ENCODE measurements at regions not wholly inside any gene's neighbourhood (a gene's known extent, or its start where the extent isn't known, plus 50 kb on each side); places are given as distances from the start of the nearest gene placed in this dataset.
A peak's percentile ranks its signal among the peaks of the same experiment; 100 is the strongest.

DNA sequence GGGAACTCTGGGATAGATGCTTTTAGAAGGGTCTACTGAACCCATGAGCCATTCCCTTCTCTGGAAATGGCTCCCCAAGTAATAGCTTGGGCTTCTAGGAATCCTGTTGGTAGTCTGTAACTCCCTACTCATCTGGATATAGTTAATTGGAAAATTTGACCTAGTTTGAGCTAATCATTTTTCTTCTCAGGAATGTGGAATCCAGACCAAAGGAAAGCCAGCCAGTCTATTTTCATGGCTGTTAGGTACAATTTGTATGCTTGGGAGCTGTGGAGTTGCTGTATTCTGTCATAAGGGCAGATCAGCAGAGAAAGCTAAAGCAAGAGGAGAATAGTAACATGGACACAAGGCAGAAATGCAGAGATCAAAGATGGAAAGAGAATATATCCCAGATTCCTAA lies 71.6 kb upstream of the C1GALT1 start:
- TF ChIP-seq EZH2 (IDR thresholded peaks at IDR 0.05; ENCODE audit: borderline replicate concordance) (no peak), EZH2phosphoT487 (IDR thresholded peaks at IDR 0.05; ENCODE audit: low read depth, severe bottlenecking, unreplicated experiment) (no peak)
- TF ChIP-seq, protein P1, sequence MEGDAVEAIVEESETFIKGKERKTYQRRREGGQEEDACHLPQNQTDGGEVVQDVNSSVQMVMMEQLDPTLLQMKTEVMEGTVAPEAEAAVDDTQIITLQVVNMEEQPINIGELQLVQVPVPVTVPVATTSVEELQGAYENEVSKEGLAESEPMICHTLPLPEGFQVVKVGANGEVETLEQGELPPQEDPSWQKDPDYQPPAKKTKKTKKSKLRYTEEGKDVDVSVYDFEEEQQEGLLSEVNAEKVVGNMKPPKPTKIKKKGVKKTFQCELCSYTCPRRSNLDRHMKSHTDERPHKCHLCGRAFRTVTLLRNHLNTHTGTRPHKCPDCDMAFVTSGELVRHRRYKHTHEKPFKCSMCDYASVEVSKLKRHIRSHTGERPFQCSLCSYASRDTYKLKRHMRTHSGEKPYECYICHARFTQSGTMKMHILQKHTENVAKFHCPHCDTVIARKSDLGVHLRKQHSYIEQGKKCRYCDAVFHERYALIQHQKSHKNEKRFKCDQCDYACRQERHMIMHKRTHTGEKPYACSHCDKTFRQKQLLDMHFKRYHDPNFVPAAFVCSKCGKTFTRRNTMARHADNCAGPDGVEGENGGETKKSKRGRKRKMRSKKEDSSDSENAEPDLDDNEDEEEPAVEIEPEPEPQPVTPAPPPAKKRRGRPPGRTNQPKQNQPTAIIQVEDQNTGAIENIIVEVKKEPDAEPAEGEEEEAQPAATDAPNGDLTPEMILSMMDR (IDR thresholded peaks at IDR 0.05; ENCODE audit: poor library complexity) = no peak
- Histone ChIP-seq H3K4me2 (no peak overlapping the region), H3K79me2 (no peaks in the 10 kb centered on the region), H3K9me3 (ENCODE audit: low read depth) (peaks cover 11% of the 10 kb centered on the region), H4K20me1 (ENCODE audit: insufficient read depth, poor library complexity, severe bottlenecking) (no peaks in the 10 kb centered on the region), H3K36me3 (replicated peaks; ENCODE audit: insufficient read depth, low read depth) (no peaks in the 10 kb centered on the region), H3K27ac (no peak overlapping the region), H2AFZ (no peak overlapping the region), H3K4me3 (no peak overlapping the region), H3K27me3 (no peaks in the 10 kb centered on the region), H3K4me1 (ENCODE audit: insufficient read depth) (peaks cover 9% of the 10 kb centered on the region), H3K9me2 (replicated peaks; ENCODE audit: insufficient read depth) (no peaks in the 10 kb centered on the region)
- no peak for DNase-seq (ENCODE audit: low spot score)

DNA sequence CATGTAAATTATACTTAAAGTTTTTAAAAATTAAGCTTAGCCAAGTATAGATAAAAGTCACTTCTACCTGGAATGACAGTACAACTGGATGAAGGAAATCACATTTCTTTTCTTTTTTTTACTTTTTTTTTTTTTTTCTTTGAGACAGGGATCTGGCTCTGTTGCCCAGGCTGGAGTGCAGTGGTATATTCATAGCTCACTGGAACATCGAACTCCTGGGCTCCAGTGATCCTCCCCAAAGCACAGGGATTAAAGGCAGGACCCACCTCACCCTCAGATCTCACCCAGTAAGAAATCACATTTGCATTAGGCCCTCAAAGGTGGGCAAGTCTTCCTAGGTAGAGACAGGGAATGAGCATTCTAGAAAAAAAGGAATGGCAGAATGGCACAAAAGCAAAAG lies 69.5 kb upstream of the C1GALT1 start:
- 82% methylated on average over 1 of the region's 1 CpG for whole genome bisulfite sequencing (ENCODE audit: low lambda C conversion rate, missing lambda C conversion rate)
- Histone ChIP-seq H4K20me1 (ENCODE audit: insufficient read depth, poor library complexity, severe bottlenecking) (no peaks in the 10 kb centered on the region), H3K9me2 (replicated peaks; ENCODE audit: insufficient read depth) (no peaks in the 10 kb centered on the region), H3K36me3 (replicated peaks; ENCODE audit: insufficient read depth, low read depth) (no peaks in the 10 kb centered on the region), H3K4me3 (no peak overlapping the region), H3K27me3 (no peaks in the 10 kb centered on the region), H2AFZ (no peak overlapping the region), H3K9me3 (ENCODE audit: low read depth) (peaks cover 11% of the 10 kb centered on the region), H3K79me2 (no peaks in the 10 kb centered on the region), H3K4me2 (no peak overlapping the region), H3K27ac (no peak overlapping the region), H3K4me1 (ENCODE audit: insufficient read depth) (peaks cover 9% of the 10 kb centered on the region)
- DNase-seq (ENCODE audit: low spot score) = no peak
- TF ChIP-seq, protein P1 (IDR thresholded peaks at IDR 0.05; ENCODE audit: poor library complexity) = no peak
- TF ChIP-seq EZH2 (IDR thresholded peaks at IDR 0.05; ENCODE audit: borderline replicate concordance) (no peak), EZH2phosphoT487 (IDR thresholded peaks at IDR 0.05; ENCODE audit: low read depth, severe bottlenecking, unreplicated experiment) (no peak)

DNA sequence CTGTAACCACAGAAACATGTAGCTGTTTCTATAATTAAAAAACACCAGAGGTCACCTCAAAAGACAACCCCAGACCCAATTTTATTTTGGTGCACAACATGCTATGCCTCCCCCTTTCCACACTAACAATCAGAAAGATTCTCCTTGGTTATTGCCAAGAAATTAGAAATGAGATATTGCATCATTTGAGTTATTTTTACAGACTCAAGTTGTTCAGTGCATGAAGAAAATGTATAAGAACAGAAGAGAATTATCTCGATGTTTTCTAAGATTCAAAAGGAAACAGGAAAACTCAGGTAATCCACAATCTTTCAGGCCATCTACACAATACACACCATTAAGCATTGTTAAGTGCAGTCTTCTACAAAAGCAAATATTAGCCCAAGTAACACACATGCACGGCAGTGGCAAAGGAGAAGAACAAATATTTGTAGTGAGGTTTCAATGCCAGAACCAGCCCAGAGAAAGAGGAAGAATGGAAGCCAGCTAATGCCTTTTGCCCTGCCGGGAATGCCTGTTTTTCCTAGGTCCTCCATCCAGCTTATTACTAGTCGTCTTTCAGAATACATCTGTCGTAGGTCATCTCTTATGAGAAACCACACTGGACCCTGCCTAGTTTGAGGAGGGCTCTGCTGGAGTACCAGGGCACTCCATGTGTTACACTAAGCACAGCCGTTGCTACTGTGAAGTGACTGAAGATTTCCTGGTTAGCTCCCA lies 67.6 kb upstream of the C1GALT1 start:
- Histone ChIP-seq H3K4me2 (peak overlapping the region; percentile 31), H2AFZ (peak overlapping the region; percentile 9)
- DNase-seq (ENCODE audit: low spot score) = peak; percentile 30

More for the DNA sequence above, 67.6 kb upstream of the C1GALT1 start:
- H3K79me2 ChIP-seq = no peaks in the 10 kb centered on the region
- H4K20me1 ChIP-seq (ENCODE audit: insufficient read depth, poor library complexity, severe bottlenecking) = no peaks in the 10 kb centered on the region
- peak overlapping the region; percentile 31 for H3K27ac ChIP-seq
- TF ChIP-seq EZH2 (IDR thresholded peaks at IDR 0.05; ENCODE audit: borderline replicate concordance) (no peak), EZH2phosphoT487 (IDR thresholded peaks at IDR 0.05; ENCODE audit: low read depth, severe bottlenecking, unreplicated experiment) (peak; percentile 86)
- TF ChIP-seq, protein P1 (IDR thresholded peaks at IDR 0.05; ENCODE audit: poor library complexity) = no peak
- no peaks in the 10 kb centered on the region for H3K27me3 ChIP-seq
- WGBS (ENCODE audit: low lambda C conversion rate, missing lambda C conversion rate) = 49% methylated on average over 6 of the region's 6 CpGs
- H3K4me1 ChIP-seq (ENCODE audit: insufficient read depth) = peaks cover 9% of the 10 kb centered on the region
- no peaks in the 10 kb centered on the region for H3K36me3 ChIP-seq (replicated peaks; ENCODE audit: insufficient read depth, low read depth)
- no peaks in the 10 kb centered on the region for H3K9me3 ChIP-seq (ENCODE audit: low read depth)
- H3K4me3 ChIP-seq = no peak overlapping the region
- no peaks in the 10 kb centered on the region for H3K9me2 ChIP-seq (replicated peaks; ENCODE audit: insufficient read depth)
